ENCODE measurements at regions not wholly inside any gene's neighbourhood (a gene's known extent, or its start where the extent isn't known, plus 50 kb on each side); places are given as distances from the start of the nearest gene placed in this dataset.

GRCh38 chr2:176626796-176627195, 357.6 kb downstream of the MTX2 start:
- TF ChIP-seq, protein P1, sequence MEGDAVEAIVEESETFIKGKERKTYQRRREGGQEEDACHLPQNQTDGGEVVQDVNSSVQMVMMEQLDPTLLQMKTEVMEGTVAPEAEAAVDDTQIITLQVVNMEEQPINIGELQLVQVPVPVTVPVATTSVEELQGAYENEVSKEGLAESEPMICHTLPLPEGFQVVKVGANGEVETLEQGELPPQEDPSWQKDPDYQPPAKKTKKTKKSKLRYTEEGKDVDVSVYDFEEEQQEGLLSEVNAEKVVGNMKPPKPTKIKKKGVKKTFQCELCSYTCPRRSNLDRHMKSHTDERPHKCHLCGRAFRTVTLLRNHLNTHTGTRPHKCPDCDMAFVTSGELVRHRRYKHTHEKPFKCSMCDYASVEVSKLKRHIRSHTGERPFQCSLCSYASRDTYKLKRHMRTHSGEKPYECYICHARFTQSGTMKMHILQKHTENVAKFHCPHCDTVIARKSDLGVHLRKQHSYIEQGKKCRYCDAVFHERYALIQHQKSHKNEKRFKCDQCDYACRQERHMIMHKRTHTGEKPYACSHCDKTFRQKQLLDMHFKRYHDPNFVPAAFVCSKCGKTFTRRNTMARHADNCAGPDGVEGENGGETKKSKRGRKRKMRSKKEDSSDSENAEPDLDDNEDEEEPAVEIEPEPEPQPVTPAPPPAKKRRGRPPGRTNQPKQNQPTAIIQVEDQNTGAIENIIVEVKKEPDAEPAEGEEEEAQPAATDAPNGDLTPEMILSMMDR (conservative IDR thresholded peaks at IDR 0.05; ENCODE audit: low read depth, low read length): no peak
- TF ChIP-seq EZH2 (IDR thresholded peaks at IDR 0.05; ENCODE audit: borderline replicate concordance, low read depth, low read length, poor library complexity, severe bottlenecking): no peak
